H9 (cell line): ENCODE measurements at regions not wholly inside any gene's neighbourhood (a gene's known extent, or its start where the extent isn't known, plus 50 kb on each side); places are given as distances from the start of the nearest gene placed in this dataset.

Experiments used
- DNase-seq: peaks from one replicate; pipeline ENCODE4 v3.0.0-alpha.2; 2017
- H2AFZ ChIP-seq: one replicate; pipeline ENCODE4 v1.6.1; 2013; ENCODE audit warnings: mild to moderate bottlenecking, low read length, control low read depth, moderate library complexity
- H2AK5ac ChIP-seq: 2 replicates; pipeline ENCODE4 v1.6.1; 2013; ENCODE audit warnings: low read length, control low read depth, mixed read lengths; ENCODE audit not compliant: insufficient read length
- H2BK120ac ChIP-seq: one replicate; pipeline ENCODE4 v1.6.1; 2013; ENCODE audit warnings: low read depth, mild to moderate bottlenecking, low read length, control low read depth, inconsistent platforms; ENCODE audit not compliant: poor library complexity, severe bottlenecking
- H2BK12ac ChIP-seq: 2 replicates; pipeline ENCODE4 v1.6.1; 2013; ENCODE audit warnings: low read length, control low read depth, mixed read lengths, low read depth; ENCODE audit not compliant: insufficient read length
- H2BK15ac ChIP-seq: 2 replicates; pipeline ENCODE4 v1.6.1; 2013; ENCODE audit warnings: low read depth, low read length, control low read depth
- H2BK20ac ChIP-seq: one replicate; pipeline ENCODE4 v1.6.1; 2013; ENCODE audit warnings: low read depth, mild to moderate bottlenecking, low read length, control low read depth, inconsistent platforms; ENCODE audit not compliant: poor library complexity, severe bottlenecking
- H2BK5ac ChIP-seq: 2 replicates; pipeline ENCODE4 v1.6.1; 2013; ENCODE audit warnings: low read length, control low read depth, mixed read lengths; ENCODE audit not compliant: insufficient read length
- H3K14ac ChIP-seq: 2 replicates; pipeline ENCODE4 v1.6.1; 2013; ENCODE audit warnings: low read length, control low read depth; ENCODE audit not compliant: insufficient read depth
- H3K18ac ChIP-seq: 2 replicates; pipeline ENCODE4 v1.6.1; 2013; ENCODE audit warnings: low read depth, mild to moderate bottlenecking, mixed read lengths, low read length, control low read depth; ENCODE audit not compliant: insufficient read length
- H3K23ac ChIP-seq: 2 replicates; pipeline ENCODE4 v1.6.1; 2013; ENCODE audit warnings: low read length, control low read depth, mixed read lengths, low read depth; ENCODE audit not compliant: insufficient read length
- H3K23me2 ChIP-seq: 2 replicates; pipeline ENCODE4 v1.6.1; 2013; ENCODE audit warnings: low read depth, mild to moderate bottlenecking, mixed read lengths, low read length, control low read depth; ENCODE audit not compliant: insufficient read length, poor library complexity, severe bottlenecking
- H3K27ac ChIP-seq: 2 replicates; pipeline ENCODE4 v1.5.1; 2013; ENCODE audit warnings: low read length, control low read depth, mixed read lengths, low read depth; ENCODE audit not compliant: insufficient read length
- H3K27me3 ChIP-seq: 2 replicates; pipeline ENCODE4 v1.6.1; 2013; ENCODE audit warnings: low read length, control low read depth, inconsistent platforms; ENCODE audit not compliant: insufficient read depth
- H3K4ac ChIP-seq: 2 replicates; pipeline ENCODE4 v1.6.1; 2013; ENCODE audit warnings: low read depth, mild to moderate bottlenecking, control low read depth, inconsistent platforms, low read length, moderate library complexity
- H3K4me1 ChIP-seq: 2 replicates; pipeline ENCODE4 v1.6.1; 2013; ENCODE audit warnings: low read length, control low read depth, inconsistent platforms; ENCODE audit not compliant: insufficient read depth
- H3K4me2 ChIP-seq: 2 replicates; pipeline ENCODE4 v1.6.1; 2013; ENCODE audit warnings: low read length, control low read depth, mixed read lengths; ENCODE audit not compliant: insufficient read length, insufficient read depth
- H3K56ac ChIP-seq: 2 replicates; pipeline ENCODE4 v1.6.1; 2013; ENCODE audit warnings: low read depth, mild to moderate bottlenecking, mixed read lengths, low read length, control low read depth; ENCODE audit not compliant: insufficient read length
- H3K79me1 ChIP-seq: 2 replicates; pipeline ENCODE4 v1.6.1; 2013; ENCODE audit warnings: low read depth, mild to moderate bottlenecking, moderate library complexity, low read length, control low read depth, inconsistent platforms; ENCODE audit not compliant: insufficient read depth, poor library complexity, severe bottlenecking
- H3K79me2 ChIP-seq: 2 replicates; pipeline ENCODE4 v1.6.1; 2013; ENCODE audit warnings: low read length, control low read depth, inconsistent platforms; ENCODE audit not compliant: insufficient read depth
- H3K9ac ChIP-seq: 2 replicates; pipeline ENCODE4 v1.6.1; 2013; ENCODE audit warnings: low read length, control low read depth, mixed read lengths; ENCODE audit not compliant: insufficient read length; ENCODE audit errors: extremely low read depth
- H3K9me3 ChIP-seq: one replicate; pipeline ENCODE4 v1.6.1; 2013; ENCODE audit warnings: low read depth, low read length, inconsistent platforms; ENCODE audit not compliant: control insufficient read depth
- H3T11ph ChIP-seq: one replicate; pipeline ENCODE4 v1.6.1; 2013; ENCODE audit warnings: mild to moderate bottlenecking, low read length, control low read depth, inconsistent platforms
- H4K20me1 ChIP-seq: one replicate; pipeline ENCODE4 v1.6.1; 2013; ENCODE audit not compliant: control insufficient read depth, insufficient read length, insufficient read depth
- H4K5ac ChIP-seq: 2 replicates; pipeline ENCODE4 v1.6.1; 2013; ENCODE audit warnings: low read depth, mild to moderate bottlenecking, mixed read lengths, low read length, control low read depth; ENCODE audit not compliant: insufficient read length
- H4K8ac ChIP-seq: replicated peaks from 2 replicates; pipeline ENCODE4 v1.6.1; 2013; ENCODE audit warnings: low read length, control low read depth, mixed read lengths, low read depth; ENCODE audit not compliant: insufficient read length
- H4K91ac ChIP-seq: 2 replicates; pipeline ENCODE4 v1.6.1; 2013; ENCODE audit warnings: low read depth, mild to moderate bottlenecking, moderate library complexity, mixed read lengths, low read length, control low read depth; ENCODE audit not compliant: insufficient read length
- H3K27ac Mint-ChIP-seq, 3 experiments: 2 replicates in 2 of 3; 3 replicates in 1 of 3; pipeline ENCODE4 v1.8.0; 2020 to 2021; ENCODE audit warnings: mixed read lengths in 3 of 3, mild to moderate bottlenecking in 1 of 3, moderate library complexity in 1 of 3
- H3K27me3 Mint-ChIP-seq: 2 replicates; pipeline ENCODE4 v1.8.0; 2021; ENCODE audit warnings: low read depth, mild to moderate bottlenecking, moderate library complexity, mixed read lengths
- H3K36me3 Mint-ChIP-seq, 3 experiments: 2 replicates in 2 of 3; 3 replicates in 1 of 3; pipeline ENCODE4 v1.8.0; 2020 to 2021; ENCODE audit warnings: low read depth in 3 of 3, mixed read lengths in 3 of 3; ENCODE audit not compliant: insufficient read depth in 1 of 3
- H3K4me1 Mint-ChIP-seq, 2 experiments: 2 replicates each; pipeline ENCODE4 v1.8.0; 2020; ENCODE audit warnings: mixed read lengths in 2 of 2
- H3K4me3 Mint-ChIP-seq, 2 experiments: 2 replicates in 1 of 2; 3 replicates in 1 of 2; pipeline ENCODE4 v1.8.0; 2020 to 2021; ENCODE audit warnings: mild to moderate bottlenecking in 2 of 2, mixed read lengths in 2 of 2, moderate library complexity in 1 of 2
- H3K9me3 Mint-ChIP-seq, 2 experiments: 2 replicates in 1 of 2; 3 replicates in 1 of 2; pipeline ENCODE4 v1.8.0; 2020; ENCODE audit warnings: mild to moderate bottlenecking in 2 of 2, mixed read lengths in 2 of 2, moderate library complexity in 1 of 2
- CTCF ChIP-seq: fragments of 200-600 bp; sonication (generic); conservative IDR thresholded peaks from 3 replicates; pipeline ENCODE4 v1.8.0; 2021; ENCODE audit warnings: antibody characterized with exemption, mild to moderate bottlenecking
- WGBS: extraction: QIAGEN DNeasy Blood & Tissue Kit; methylation state at CpG from one replicate; pipeline ENCODE4 v1.1.7; 2013; ENCODE audit warnings: missing lambda C conversion rate, low lambda C conversion rate, mixed read lengths; ENCODE audit not compliant: insufficient read length; ENCODE audit errors: extremely low coverage; 5-methylcytosine and 5-hydroxymethylcytosine counted together

GRCh38 chr11:127825183-127825582 lies 762.2 kb downstream of the ETS1 start:
- Mint-ChIP-seq H3K27ac (no peak overlapping the region), H3K9me3 (peaks cover 2 to 3% of the 10 kb centered on the region in 2 experiments; a peak in 3 of 5 replicates), H3K4me1 (peaks cover 0 to 4% of the 10 kb centered on the region in 2 experiments; a peak in 1 of 4 replicates), H3K27me3 (no peaks in the 10 kb centered on the region), H3K4me3 (no peak overlapping the region), H3K36me3 (no peaks in the 10 kb centered on the region)
- Histone ChIP-seq H4K5ac (no peak overlapping the region), H4K20me1 (no peaks in the 10 kb centered on the region), H3T11ph (no peak overlapping the region), H4K91ac (no peak overlapping the region), H2BK12ac (no peak overlapping the region), H4K8ac (no peak overlapping the region), H3K56ac (no peak overlapping the region), H2AK5ac (no peak overlapping the region), H3K9ac (no peak overlapping the region), H3K79me1 (no peaks in the 10 kb centered on the region), H3K14ac (no peak overlapping the region), H3K27ac (no peak overlapping the region), H3K4me2 (no peak overlapping the region), H3K4me1 (no peaks in the 10 kb centered on the region), H3K23me2 (no peaks in the 10 kb centered on the region), H3K79me2 (no peaks in the 10 kb centered on the region), H3K9me3 (no peaks in the 10 kb centered on the region), H2BK20ac (no peak overlapping the region), H3K27me3 (no peaks in the 10 kb centered on the region), H3K23ac (no peak overlapping the region), H2BK5ac (no peak overlapping the region), H2BK15ac (no peak overlapping the region), H3K4ac (no peak overlapping the region), H3K18ac (no peak overlapping the region), H2BK120ac (no peak overlapping the region), H2AFZ (no peak overlapping the region)
- no peak for TF ChIP-seq CTCF
- no CpG with 5 or more reads among the region's 4 CpGs for WGBS
- DNase-seq, result no peak
